ELR (cell line): ENCODE measurements at regions not wholly inside any gene's neighbourhood (a gene's known extent, or its start where the extent isn't known, plus 50 kb on each side); places are given as distances from the start of the nearest gene placed in this dataset.

Experiments
- DNase-seq: peaks from one replicate; pipeline ENCODE4 v3.0.0-alpha.2; 2015; ENCODE audit warnings: low read depth

DNA sequence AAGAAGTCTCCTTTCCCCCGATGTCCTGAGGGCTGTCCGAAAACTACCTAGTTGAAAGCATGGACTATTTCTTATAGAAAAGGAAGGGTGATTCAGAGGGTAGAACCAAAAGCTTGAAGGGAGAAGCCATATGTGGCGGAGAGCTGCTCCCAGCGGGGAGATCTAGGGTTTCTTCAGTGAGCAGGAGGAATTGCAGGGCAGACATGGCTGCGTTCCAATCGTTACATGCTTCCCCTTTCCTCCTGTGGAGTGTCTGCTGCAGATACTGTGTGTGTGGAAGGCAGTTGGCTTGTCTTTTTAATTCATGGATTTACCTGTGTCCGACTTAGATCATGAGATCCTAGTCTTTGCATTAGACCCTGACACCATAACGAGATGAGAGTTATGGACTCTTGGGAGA is 799.5 kb downstream of the QKI start:
- DNase-seq: no peak

DNA sequence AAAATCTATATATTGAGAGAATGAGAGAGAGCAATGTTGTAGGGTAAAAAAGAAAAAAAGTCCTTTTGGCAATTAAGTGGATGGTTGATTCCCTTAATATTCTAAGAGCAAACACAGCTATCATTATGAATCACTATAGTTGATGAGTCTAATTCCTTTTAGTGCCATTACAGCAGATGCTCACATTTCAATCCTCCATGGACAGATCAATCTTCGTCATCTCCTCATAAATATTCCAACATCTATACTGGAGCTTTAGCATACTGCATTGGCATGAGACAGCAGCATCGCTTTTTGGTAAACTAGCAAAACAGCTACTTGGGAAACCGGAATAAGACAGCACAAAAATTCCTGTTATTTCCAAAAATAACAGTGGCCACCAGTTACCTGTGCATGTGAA is 796.7 kb downstream of the QKI start:
- DNase-seq: no peak

DNA sequence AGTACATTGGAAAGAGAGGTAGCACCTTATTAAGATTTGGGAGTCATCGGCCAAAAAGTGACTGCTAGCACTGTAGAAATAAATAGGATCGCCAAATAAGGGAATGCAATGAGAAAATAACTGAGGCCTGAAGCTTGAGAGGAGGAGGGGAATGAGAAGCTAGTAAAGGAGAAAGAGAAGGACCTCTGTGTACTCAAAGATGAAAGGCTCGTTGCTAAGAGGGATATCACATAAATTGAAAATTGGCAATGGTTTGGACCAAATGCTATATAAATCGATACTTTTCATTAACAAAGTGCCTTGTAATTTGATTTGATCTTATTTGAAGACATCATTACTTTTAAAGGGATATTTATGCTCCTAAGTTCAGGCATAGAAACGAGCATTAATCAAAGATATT is 796.3 kb downstream of the QKI start:
- no peak for DNase-seq

DNA sequence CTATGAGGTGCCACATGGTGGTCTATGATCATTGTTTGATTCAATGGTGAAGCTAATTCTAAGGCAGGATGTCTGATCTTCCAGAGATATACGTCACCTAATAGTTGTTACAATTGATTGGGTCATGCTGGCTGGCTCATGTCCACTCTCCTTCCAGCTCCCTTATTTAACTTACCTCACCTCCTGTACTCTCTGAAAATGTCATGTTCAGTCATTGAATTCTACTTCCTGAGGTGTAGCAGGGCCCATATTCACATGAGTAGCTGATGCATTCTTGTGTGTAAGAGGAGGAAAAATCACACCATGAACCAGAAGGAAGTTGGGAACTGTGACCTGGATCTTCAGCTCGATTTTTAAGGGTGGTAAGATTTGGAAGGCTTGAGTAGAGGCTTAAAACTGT is 795.8 kb downstream of the QKI start:
- DNase-seq: no peak

DNA sequence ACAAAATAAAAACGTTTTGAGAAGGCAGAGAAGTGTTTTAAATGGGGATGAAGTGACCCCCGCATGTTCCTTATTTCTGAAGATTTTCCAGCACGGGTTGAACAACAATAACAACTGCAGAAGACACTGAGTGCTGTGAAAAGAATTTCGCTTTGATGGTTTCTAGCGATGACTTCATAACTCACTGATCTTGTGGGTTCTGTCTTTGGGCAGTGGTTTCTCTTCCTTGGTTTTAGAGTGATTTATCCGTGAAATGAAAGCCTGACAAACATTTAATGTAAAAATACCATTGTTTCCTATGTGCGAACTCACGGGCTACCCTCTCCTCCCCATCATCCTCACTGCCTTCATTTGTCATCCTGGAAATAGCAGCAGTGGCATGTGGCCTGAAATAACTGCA is 793.9 kb downstream of the QKI start:
- no peak for DNase-seq

DNA sequence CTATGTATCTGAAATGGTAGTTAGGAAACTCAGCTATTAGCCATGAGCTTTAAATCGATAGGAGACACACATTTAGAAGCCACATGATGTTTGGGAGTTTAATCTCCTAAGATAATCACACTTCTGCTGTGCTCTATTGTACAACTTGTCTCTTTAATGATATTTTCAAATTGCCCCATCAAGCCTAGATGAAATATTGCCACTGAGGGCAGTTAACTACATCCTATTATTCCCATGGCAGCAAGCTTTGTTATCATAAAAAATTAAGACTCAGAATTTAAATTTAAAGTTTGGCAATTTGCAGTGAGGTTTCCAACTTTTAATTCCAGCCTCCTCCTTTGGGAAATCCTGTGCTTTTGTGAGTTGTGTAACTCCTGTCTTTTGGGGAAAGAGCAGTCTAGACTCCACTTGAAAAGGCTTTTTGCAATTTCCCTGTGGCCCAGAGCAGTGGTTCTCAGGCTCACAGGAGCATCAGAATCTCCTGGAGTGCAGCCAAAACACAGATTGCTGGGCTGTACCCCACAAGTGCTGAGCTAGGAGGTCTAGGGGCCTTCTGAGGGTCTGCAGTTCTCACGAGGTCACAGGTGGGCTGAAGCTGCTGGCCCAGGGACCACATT is 792.4 kb downstream of the QKI start:
- no peak for DNase-seq

DNA sequence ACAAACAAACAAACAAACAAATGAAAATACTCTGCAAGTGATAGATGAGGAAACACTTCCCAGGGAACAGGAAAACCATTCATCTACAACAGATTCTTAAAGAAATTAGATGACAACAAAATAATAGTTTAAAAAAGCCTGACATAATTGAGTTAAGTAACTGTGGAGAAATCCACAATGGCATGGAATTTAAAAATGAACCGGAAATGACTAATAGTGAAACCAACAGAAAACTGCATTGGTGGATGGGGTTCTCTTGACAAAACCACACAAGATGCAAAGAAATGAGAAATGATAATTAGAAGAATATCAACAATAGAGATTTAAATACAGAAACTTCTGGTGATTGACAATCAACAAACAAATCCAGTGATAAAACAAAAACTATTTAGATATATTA is 785.6 kb downstream of the QKI start:
- DNase-seq: peak; percentile 26

DNA sequence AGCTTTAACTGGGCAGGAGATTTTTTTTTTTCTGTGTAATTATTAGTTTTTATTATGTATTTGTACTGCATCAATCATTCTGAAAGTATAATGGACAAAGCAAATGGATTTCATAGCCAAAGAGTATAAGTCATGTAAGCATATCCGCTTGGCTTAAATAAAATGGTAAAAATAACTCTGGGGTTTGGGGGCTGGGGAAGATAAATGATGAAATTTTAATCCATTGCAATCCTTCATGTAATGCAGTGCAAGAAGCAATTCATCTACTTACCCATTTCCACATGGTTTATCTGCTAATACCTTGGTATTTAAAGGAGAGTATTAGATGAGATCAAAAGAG is 781.4 kb downstream of the QKI start:
- no peak for DNase-seq

DNA sequence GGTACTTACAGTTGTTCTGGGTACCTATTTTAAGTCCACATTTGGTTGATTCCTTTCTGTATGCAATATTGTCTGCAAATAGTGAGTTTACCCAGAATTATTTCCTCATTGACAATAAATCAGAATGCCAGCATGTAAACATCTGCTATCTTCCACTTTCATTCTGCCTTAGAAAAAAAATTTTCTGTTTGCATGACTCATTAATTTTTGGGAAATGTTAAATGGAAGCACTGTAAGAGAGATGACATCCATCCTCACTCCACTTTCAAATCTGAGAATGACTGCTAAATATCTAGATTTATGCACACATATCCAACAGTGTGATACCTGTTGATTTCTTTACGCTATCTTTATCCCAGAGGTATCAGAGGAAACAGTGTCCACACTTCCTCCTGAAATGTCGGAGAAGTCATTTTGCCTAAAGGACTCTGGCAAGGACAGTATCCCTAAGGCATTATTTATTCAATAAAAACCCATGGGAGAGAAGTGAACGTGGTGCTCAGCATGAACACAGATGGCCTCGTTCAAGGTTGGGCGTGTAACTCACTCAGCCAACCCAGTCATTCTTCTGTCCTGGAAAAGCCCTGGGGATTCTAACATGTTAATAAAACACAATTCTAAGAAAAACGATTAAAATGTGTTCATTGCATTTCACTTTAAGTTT is 780.9 kb downstream of the QKI start:
- no peak for DNase-seq

DNA sequence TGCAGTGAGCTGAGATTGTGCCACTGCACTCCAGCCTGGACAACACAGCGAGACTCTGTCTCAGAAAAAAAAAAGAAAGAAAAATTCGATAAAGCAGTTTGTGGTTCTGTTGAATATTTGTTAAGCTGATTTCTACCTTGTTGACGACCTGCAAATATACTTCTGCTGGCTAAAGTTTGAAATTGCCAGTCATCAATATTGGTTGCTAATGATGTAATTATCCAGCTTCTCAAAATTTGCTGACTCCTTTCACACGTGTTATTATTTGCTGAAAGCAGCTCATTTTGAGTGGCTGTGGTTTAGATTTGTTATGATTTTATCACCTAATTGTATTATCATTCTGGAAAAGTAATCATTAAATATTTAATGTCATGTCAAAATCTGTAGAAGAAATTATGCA is 774.3 kb downstream of the QKI start:
- no peak for DNase-seq

DNA sequence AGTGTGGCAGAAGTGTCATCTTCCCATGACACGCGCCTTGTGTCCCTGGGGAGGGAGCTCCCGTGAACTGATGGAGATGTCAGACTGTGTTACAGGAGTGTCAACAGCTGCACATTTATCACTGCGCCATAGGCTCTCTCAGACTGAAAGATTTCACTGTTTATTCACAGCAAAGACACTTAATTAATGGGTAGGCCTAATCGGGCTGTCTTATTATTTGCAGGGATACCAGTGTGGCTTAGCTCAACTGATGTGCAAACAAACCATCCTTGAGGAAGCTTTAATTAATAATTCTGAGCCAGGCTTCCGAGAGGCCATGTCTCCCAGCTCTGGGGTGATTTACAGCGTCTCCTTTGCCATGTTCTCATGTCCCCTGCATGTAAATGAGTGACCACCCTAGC is 771.0 kb downstream of the QKI start:
- no peak for DNase-seq

DNA sequence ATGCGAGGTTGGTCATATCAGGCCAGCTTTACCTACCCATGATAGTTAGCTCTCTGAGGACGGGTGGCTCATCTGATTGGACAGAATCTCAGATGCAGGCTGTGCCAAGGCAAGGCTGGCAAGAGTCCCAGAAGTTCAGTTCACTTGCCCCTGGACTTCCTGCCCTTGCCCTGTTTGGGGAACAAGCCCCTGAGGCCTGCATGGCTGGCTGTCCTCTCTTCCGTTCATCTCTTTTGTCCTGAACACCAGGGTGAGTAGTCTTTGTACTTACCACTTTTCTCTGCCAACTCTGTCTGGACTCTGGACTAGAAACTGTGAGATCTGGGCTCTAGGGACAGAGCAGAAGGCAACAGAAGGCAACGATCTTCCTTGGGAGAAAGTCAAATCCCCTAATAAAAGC is 769.9 kb downstream of the QKI start:
- no peak for DNase-seq

DNA sequence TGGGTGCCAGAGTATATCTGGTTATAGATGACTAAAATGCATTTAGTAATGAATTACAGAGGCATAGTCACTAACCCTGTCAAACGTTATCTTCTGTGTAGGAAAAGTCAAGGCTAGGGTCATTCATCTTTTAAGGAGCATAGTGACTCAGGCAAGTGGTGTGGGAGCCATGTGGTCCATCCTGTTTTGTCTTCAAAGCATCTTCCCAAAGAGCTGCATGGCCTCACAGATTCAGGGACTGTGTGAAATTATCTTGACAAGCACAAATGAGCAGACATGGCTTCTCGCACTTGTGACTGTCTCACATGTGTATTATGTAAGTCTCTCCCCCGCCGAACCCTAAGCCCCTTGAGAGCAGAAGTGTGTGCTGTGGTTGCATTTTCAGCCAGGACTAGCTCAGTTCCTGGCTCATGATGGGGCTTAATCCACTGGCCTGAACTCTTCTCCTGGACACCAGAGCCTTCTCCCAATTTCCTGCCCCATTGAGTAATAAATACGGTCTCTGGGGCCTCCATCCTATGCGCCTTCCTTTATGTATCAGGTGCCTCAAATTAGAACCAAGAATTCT is 769.1 kb downstream of the QKI start:
- no peak for DNase-seq

DNA sequence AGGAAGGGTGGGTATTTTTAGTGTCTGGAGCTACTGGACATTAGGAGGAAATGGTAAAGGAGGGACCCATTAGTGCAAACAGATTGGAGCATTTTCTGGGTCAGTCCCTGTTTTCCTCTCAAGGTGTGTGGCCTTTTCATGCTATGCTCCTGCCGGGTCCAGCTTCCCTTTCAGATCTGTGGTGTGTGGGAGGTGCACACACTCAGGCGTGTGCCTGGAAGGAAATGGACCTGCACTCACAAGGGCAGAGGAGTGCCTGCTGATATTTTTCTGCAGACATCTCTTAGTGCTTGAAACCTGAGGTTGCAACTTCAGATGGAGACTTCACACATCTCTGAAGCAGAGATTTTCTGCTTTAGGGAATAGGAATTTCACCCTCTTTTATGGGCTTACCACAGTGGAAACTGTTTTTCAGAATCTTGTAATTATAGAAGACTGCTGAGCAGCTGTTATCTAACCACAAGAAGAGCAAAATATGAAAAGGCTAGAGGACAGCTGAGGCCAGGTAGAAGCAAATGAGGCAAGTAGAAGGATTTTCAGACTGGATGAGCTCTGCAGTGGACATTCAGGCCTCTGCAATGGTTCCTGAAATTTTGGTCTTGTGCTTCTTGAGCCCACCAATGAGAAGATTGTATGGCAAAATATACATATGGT is 764.3 kb downstream of the QKI start:
- DNase-seq: no peak

DNA sequence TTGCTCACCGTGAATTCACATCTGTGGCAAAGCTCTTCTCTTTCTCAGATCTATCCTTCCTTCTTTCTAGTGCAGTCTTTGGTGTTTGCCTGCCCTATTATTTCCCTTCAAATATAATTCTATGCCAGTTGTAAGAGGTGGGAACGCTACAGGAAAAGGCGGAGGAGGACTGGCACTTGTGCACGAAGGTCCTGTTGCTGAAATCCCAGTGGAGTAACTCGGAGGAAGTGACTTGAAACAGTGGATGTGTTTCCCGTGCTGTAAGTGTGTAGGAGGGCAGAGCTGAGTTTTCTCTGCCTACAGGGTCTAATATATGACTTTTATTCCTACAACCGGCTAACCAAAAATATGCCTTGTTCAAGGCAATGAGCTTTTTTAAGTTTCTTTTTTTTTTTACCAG is 754.8 kb downstream of the QKI start:
- no peak for DNase-seq

DNA sequence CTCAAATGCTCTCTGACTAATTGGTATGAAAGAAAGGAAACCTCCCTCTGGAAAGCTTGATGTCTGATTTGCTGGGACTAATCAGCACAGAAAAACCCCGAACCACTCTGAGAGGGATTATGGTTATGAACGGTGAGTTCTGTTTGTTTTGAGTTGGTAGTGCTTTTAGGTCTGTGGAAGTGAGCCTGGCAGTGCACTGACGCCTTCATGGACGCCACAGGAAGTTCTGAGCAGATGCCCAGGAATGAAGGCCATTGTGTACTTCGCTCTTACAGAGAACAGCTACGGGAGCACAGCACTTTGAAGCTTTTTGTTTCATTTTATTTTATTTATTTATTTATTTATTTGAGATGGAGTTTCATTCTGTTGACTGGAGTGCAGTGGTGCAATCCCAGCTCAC is 754.1 kb downstream of the QKI start:
- no peak for DNase-seq

DNA sequence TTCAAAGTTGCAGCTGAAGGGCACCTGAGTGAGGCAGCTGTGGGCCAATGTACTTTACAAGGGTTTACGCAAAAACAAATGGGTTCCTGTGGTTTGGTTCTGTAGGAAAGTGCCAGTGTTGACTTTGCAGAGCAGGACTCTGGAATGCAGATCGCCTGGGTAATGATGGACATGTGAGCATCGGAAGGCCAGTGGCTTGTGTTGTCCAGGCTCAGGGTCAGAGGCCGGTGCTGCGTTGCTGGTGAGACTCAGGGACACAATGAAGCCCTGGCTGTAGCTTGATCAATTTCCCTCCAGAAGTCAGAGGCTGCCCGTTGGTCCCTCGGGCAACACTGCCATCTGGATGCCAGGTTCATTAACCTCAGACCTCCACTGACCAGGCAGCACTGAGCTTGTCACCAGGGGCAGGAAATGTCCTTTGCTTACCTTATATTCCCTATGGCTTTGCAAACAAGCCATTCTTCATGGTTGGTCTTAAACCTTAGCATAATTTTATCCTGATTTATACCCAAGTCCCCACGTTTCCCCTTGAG is 753.4 kb downstream of the QKI start:
- DNase-seq: no peak

DNA sequence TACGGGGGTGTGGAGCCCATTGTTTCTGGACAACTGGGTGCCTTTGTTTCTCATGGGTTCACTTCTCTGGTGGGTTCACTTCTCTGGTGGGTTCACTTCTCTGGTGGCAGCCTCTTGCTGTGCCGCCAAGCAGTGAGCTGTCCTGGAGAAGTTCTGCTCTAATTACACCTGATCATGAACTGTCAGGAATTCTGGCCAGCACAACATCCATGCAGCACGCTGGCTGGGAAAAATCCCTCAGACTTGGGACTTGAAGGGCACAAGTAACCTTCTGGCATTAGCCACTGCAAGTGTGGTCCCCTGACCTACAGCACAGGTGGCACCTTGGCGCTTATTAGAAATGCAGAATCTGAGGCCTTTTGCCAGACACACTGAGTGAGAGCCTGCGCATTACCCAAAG is 752.5 kb downstream of the QKI start:
- DNase-seq: no peak

DNA sequence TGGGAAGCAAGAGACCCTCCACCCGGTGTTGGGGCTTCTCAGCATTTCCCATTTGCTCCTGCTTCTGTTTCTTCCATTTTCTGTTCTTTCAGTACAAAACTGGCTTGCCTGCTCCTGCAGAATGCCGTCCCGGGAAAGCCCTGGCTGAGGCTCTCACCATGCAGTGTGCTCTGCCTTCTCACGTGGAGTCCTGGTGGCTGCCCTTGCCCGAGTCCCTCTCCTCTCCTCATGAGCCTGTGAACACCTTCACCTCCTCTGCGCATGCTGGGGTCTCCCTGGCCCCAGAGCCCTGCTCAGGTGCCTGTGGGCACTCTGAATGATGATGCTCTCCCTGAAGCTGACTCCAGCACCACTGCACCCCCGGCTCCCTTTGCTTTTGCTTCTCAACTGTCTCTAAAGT is 752.0 kb downstream of the QKI start:
- no peak for DNase-seq

DNA sequence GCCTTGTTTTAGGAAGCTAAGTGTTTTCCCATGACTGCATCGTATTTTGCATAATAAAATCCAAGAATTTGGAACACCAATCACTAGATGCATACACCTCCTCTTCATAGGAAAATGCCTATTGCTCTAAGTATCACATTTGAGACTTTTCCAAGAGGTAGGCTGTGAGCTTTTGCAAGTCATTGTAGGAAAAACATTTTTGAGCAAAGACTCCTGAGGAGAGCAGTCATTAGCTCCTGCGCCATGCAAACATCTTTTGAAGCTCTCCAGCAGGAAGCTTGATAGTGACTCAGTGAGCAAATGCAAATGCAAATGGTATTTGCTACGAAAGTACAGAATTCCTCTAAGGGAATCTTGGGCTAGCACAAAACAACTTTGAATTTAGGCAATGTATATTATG is 750.4 kb downstream of the QKI start:
- peak; percentile 18 for DNase-seq

DNA sequence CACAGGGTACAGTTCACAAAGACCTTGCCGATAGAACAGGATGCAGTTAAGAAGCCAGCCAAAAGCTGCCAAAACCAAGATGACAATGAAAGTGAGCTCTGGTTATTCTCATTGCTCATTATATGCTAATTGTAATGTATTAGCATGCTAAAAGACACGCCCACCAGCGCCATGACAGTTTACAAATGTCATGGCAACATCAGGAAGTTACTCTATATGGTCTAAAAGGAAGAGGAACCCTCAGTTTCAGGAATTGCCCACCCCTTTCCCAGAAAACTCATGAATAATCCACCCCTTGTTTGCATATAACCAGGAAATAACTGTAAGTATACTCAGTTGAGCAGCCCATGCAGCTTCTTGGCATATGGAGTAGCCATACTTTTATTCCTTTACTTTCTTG is 748.7 kb downstream of the QKI start:
- DNase-seq: no peak

DNA sequence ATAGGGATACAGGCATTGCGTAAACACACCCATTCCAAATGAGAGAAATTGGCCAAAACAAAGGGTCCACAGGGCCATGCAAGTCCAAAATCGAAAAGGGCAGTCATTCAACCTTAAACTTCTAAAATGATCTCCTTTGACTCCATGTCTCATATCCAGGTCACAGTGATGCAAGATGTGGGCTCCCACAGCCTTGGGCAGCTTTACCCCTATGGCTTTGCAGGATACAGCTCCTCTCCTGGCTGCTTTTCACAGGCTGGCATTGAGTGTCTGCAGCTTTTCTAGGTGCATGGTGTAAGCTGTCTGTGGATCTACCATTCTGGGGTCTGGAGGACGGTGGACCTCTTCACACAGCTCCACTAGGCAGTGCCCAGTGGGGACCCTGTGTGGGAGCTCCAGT is 744.5 kb downstream of the QKI start:
- DNase-seq: no peak

DNA sequence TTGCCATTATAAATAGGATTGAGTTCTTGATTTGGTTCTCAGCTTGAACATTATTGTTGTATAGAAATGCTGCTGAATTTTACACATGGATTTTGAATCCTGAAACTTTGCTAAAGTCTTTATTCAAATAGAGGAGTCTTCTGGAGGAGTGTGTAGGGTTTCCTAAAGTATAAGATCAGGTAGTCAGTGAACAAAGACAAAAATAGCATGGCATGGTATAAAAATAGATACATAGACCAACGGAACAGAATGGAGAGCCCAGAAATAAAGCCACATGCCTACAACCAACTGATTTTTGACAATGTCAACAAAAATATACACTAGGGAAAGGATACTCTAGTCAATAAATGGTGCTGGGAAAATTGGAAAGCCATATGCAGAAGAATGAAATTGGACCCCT is 740.1 kb downstream of the QKI start:
- DNase-seq: no peak
